IMR-90 (cell line): ENCODE measurements at regions not wholly inside any gene's neighbourhood (a gene's known extent, or its start where the extent isn't known, plus 50 kb on each side); places are given as distances from the start of the nearest gene placed in this dataset.

ENCODE experiments used
- ATAC-seq: fragments of 200-7000 bp; cut with Tn5 transposase; 2 replicates; pipeline ENCODE4 v1.9.1; 2020; ENCODE audit warnings: low read depth, mild to moderate bottlenecking, moderate library complexity
- BruUV-seq: library from RNA; stranded (reverse); fragments of 400-500 nt; replicated peaks from 2 replicates; lab custom pipeline; 2021; lab: Mats Ljungman, UMichigan
- CTCF ChIA-PET: fragments of 300-600 bp; formaldehyde crosslinking; extraction: SDS; loops from one replicate; lab custom pipeline; 2021; ENCODE audit warnings: antibody characterized with exemption; lab: Yijun Ruan, JAX
- POLR2A ChIA-PET: fragments of 300-600 bp; sonication (Branson Sonifier 250); formaldehyde crosslinking; loops from one replicate; lab custom pipeline; 2022; ENCODE audit warnings: antibody characterized with exemption; ENCODE audit not compliant: unreplicated experiment; lab: Charles Lee
- DNase-seq: peaks from one replicate; pipeline ENCODE4 v3.0.0; 2013
- H2AFZ ChIP-seq: replicated peaks from 2 replicates; pipeline ENCODE3; 2013; ENCODE audit warnings: low read length, mild to moderate bottlenecking; ENCODE audit not compliant: poor library complexity
- H2AK5ac ChIP-seq: 2 replicates; pipeline ENCODE4 v1.6.1; 2013; ENCODE audit warnings: low read depth, low read length, inconsistent platforms
- H2AK9ac ChIP-seq: replicated peaks from 2 replicates; pipeline ENCODE3; 2013; ENCODE audit warnings: mild to moderate bottlenecking, low read depth, low read length, moderate library complexity; ENCODE audit not compliant: poor library complexity
- H2BK120ac ChIP-seq: 2 replicates; pipeline ENCODE4 v1.6.1; 2013; ENCODE audit warnings: low read depth, low read length, inconsistent platforms
- H2BK15ac ChIP-seq: 3 replicates; pipeline ENCODE4 v1.6.1; 2013; ENCODE audit warnings: low read depth, low read length, inconsistent platforms
- H2BK20ac ChIP-seq: 2 replicates; pipeline ENCODE4 v1.6.1; 2013; ENCODE audit warnings: low read depth, mild to moderate bottlenecking, inconsistent platforms, low read length, moderate library complexity
- H2BK5ac ChIP-seq: 2 replicates; pipeline ENCODE4 v1.6.1; 2013; ENCODE audit warnings: mild to moderate bottlenecking, low read depth, low read length, inconsistent platforms; ENCODE audit not compliant: poor library complexity, severe bottlenecking
- H3K14ac ChIP-seq: replicated peaks from 2 replicates; pipeline ENCODE4 v1.6.1; 2013; ENCODE audit warnings: low read depth, low read length, inconsistent platforms
- H3K18ac ChIP-seq: 2 replicates; pipeline ENCODE4 v1.6.1; 2013; ENCODE audit warnings: low read depth, low read length, control low read depth
- H3K23ac ChIP-seq: 2 replicates; pipeline ENCODE4 v1.6.1; 2013; ENCODE audit warnings: low read depth, low read length, inconsistent platforms
- H3K27ac ChIP-seq: 2 replicates; pipeline ENCODE4 v1.5.1; 2013; ENCODE audit warnings: mild to moderate bottlenecking, control low read depth, low read length; ENCODE audit not compliant: insufficient read depth
- H3K27me3 ChIP-seq: 2 replicates; pipeline ENCODE4 v1.6.1; 2013; ENCODE audit warnings: low read length; ENCODE audit not compliant: control insufficient read depth, insufficient read depth
- H3K36me3 ChIP-seq: 2 replicates; pipeline ENCODE4 v1.6.1; 2013; ENCODE audit warnings: low read length, mixed read lengths; ENCODE audit not compliant: control insufficient read depth, insufficient read depth
- H3K4ac ChIP-seq: 2 replicates; pipeline ENCODE4 v1.6.1; 2013; ENCODE audit warnings: low read depth, low read length, inconsistent platforms
- H3K4me1 ChIP-seq: 2 replicates; pipeline ENCODE4 v1.6.1; 2013; ENCODE audit warnings: low read length, mixed read lengths; ENCODE audit not compliant: control insufficient read depth, insufficient read depth
- H3K4me2 ChIP-seq: 2 replicates; pipeline ENCODE4 v1.6.1; 2013; ENCODE audit warnings: low read depth, mild to moderate bottlenecking, control low read depth, low read length, moderate library complexity
- H3K4me3 ChIP-seq: 2 replicates; pipeline ENCODE4 v1.5.1; 2013; ENCODE audit warnings: low read depth, mild to moderate bottlenecking, control low read depth, low read length, moderate library complexity; ENCODE audit not compliant: insufficient read depth
- H3K56ac ChIP-seq: 2 replicates; pipeline ENCODE4 v1.6.1; 2013; ENCODE audit warnings: low read length, inconsistent platforms; ENCODE audit not compliant: insufficient read depth; ENCODE audit errors: extremely low read depth
- H3K79me1 ChIP-seq, 2 experiments: 2 replicates each; pipeline ENCODE4 v1.6.1; 2013; ENCODE audit warnings: low read length in 2 of 2, inconsistent platforms in 1 of 2, low read depth in 1 of 2
- H3K9ac ChIP-seq: 2 replicates; pipeline ENCODE4 v1.6.1; 2013; ENCODE audit warnings: low read depth, low read length, control low read depth
- H3K9me1 ChIP-seq: 2 replicates; pipeline ENCODE4 v1.6.1; 2013; ENCODE audit warnings: low read length, inconsistent platforms; ENCODE audit not compliant: insufficient read depth
- H3K9me3 ChIP-seq: 2 replicates; pipeline ENCODE4 v1.6.1; 2013; ENCODE audit warnings: low read length; ENCODE audit not compliant: control insufficient read depth, insufficient read depth
- H4K20me1 ChIP-seq: 2 replicates; pipeline ENCODE4 v1.6.1; 2013; ENCODE audit warnings: low read length, inconsistent platforms; ENCODE audit not compliant: insufficient read depth
- H4K5ac ChIP-seq: 2 replicates; pipeline ENCODE4 v1.6.1; 2013; ENCODE audit warnings: mild to moderate bottlenecking, low read depth, low read length, control low read depth
- H4K8ac ChIP-seq, 2 experiments: 2 replicates each; pipeline ENCODE4 v1.6.1; 2013; ENCODE audit warnings: low read depth in 2 of 2, low read length in 2 of 2, control low read depth in 1 of 2, inconsistent platforms in 1 of 2
- H4K91ac ChIP-seq: 2 replicates; pipeline ENCODE4 v1.6.1; 2013; ENCODE audit warnings: low read depth, low read length, inconsistent platforms; ENCODE audit not compliant: insufficient read depth
- BHLHE40 ChIP-seq: fragments of 150-350 bp; IDR thresholded peaks from 2 replicates; pipeline ENCODE4 v1.6.1; 2016; ENCODE audit warnings: mild to moderate bottlenecking, low read depth, low read length
- CEBPB ChIP-seq: IDR thresholded peaks from 2 replicates; pipeline ENCODE4 v1.6.1; 2012; ENCODE audit warnings: low read depth, low read length, improper control_type of control experiment
- CHD1 ChIP-seq: IDR thresholded peaks from 2 replicates; pipeline ENCODE4 v1.6.1; 2012; ENCODE audit warnings: low read depth, low read length, improper control_type of control experiment
- ELK1 ChIP-seq: fragments of 150-350 bp; IDR thresholded peaks from 2 replicates; pipeline ENCODE4 v1.6.1; 2016; ENCODE audit warnings: low read depth, mild to moderate bottlenecking, low read length, moderate library complexity, borderline replicate concordance
- FOS ChIP-seq: fragments of 150-350 bp; IDR thresholded peaks from 2 replicates; pipeline ENCODE4 v1.6.1; 2016; ENCODE audit warnings: low read depth, low read length
- MAFK ChIP-seq: IDR thresholded peaks from 2 replicates; pipeline ENCODE4 v1.6.1; 2012; ENCODE audit warnings: low read depth, low read length, improper control_type of control experiment
- MAZ ChIP-seq: IDR thresholded peaks from 2 replicates; pipeline ENCODE4 v1.6.1; 2012; ENCODE audit warnings: low read depth, mild to moderate bottlenecking, low read length, improper control_type of control experiment, moderate library complexity, borderline replicate concordance
- MXI1 ChIP-seq: IDR thresholded peaks from 2 replicates; pipeline ENCODE4 v1.6.1; 2012; ENCODE audit warnings: low read depth, mild to moderate bottlenecking, low read length, moderate library complexity, borderline replicate concordance
- NFE2L2 ChIP-seq: fragments of 150-350 bp; IDR thresholded peaks from 2 replicates; pipeline ENCODE4 v1.6.1; 2016; ENCODE audit warnings: low read depth, mild to moderate bottlenecking, low read length
- POLR2A ChIP-seq: IDR thresholded peaks from 2 replicates; pipeline ENCODE4 v1.6.1; 2012; ENCODE audit warnings: mild to moderate bottlenecking, low read depth, low read length
- RAD21 ChIP-seq: IDR thresholded peaks from 2 replicates; pipeline ENCODE4 v1.6.1; 2012; ENCODE audit warnings: low read length, improper control_type of control experiment
- RCOR1 ChIP-seq: IDR thresholded peaks from 2 replicates; pipeline ENCODE4 v1.6.1; 2012; ENCODE audit warnings: mild to moderate bottlenecking, low read length, improper control_type of control experiment; ENCODE audit not compliant: insufficient replicate concordance
- RFX5 ChIP-seq: IDR thresholded peaks from 2 replicates; pipeline ENCODE4 v1.8.0; 2012; ENCODE audit warnings: low read depth, mild to moderate bottlenecking, low read length, moderate library complexity
- SMC3 ChIP-seq: fragments of 150-350 bp; IDR thresholded peaks from 2 replicates; pipeline ENCODE4 v1.6.1; 2016; ENCODE audit warnings: low read depth, mild to moderate bottlenecking, antibody characterized with exemption, low read length, moderate library complexity
- USF2 ChIP-seq: fragments of 150-350 bp; IDR thresholded peaks from 2 replicates; pipeline ENCODE4 v1.6.1; 2017; ENCODE audit warnings: mild to moderate bottlenecking, antibody characterized with exemption, low read length, low read depth
- WGBS, 2 experiments: methylation state at CpG; one replicate each; pipeline versions ENCODE4 v1.1.5 to v1.1.7; 2013; ENCODE audit warnings: missing lambda C conversion rate in 2 of 2; ENCODE audit not compliant: insufficient read length in 1 of 2; ENCODE audit errors: extremely low coverage in 2 of 2; 5-methylcytosine and 5-hydroxymethylcytosine counted together
- dilution Hi-C: fragments of 300-500 bp; cut with HindIII; formaldehyde crosslinking; loops from one replicate; pipeline ENCODE4 v1.14.3; 2018; ENCODE audit warnings: low sequenced_read_pairs; ENCODE audit not compliant: unreplicated experiment
- in situ Hi-C: fragments of 300-500 bp; cut with MboI; formaldehyde crosslinking; loops from 3 replicates; pipeline ENCODE4 v1.14.3; 2019; ENCODE audit warnings: low sequenced_read_pairs, inconsistent platforms, mixed read lengths
- intact Hi-C: fragments of 100-400 bp; cut with micrococcal nuclease; formaldehyde crosslinking; loops from 2 replicates; pipeline ENCODE4 v1.10.0; 2022
- TF ChIP-seq, protein P1 (sequence below): conservative IDR thresholded peaks from 2 replicates; pipeline ENCODE4 v1.5.1; 2012; ENCODE audit warnings: mild to moderate bottlenecking, low read depth, low read length, improper control_type of control experiment

- CTCF ChIA-PET = no interaction called here
These were observed 306.2 kb upstream of the CNTN4 start for GRCh38 chr3:1792466-1792865.

More at GRCh38 chr3:1792466-1792865, 306.2 kb upstream of the CNTN4 start:
- Histone ChIP-seq H4K5ac (no peak overlapping the region), H3K4me1 (no peaks in the 10 kb centered on the region), H3K18ac (no peak overlapping the region), H2BK120ac (no peak overlapping the region), H4K91ac (no peak overlapping the region), H3K79me1 (no peaks in the 10 kb centered on the region), H2BK20ac (no peak overlapping the region), H3K9me3 (peaks cover 2% of the 10 kb centered on the region; the same call in 1 of the 2 replicates), H2AK5ac (no peak overlapping the region), H2AFZ (no peak overlapping the region), H3K4me2 (no peak overlapping the region), H3K36me3 (no peaks in the 10 kb centered on the region), H2BK5ac (no peak overlapping the region), H3K27ac (no peak overlapping the region), H4K8ac (no peak overlapping the region), H4K20me1 (no peaks in the 10 kb centered on the region), H2AK9ac (no peak overlapping the region), H3K23ac (no peak overlapping the region), H3K4me3 (no peak overlapping the region), H3K56ac (no peak overlapping the region), H3K4ac (no peak overlapping the region), H3K27me3 (no peaks in the 10 kb centered on the region), H3K9me1 (no peaks in the 10 kb centered on the region), H2BK15ac (no peak overlapping the region), H3K9ac (no peak overlapping the region), H3K14ac (no peak overlapping the region)
- in situ Hi-C loops (no loop called here), intact Hi-C loops (no loop called here), dilution Hi-C loops (no loop called here)
- 80% methylated on average over 1 of the region's 2 CpGs; no CpG with 5 or more reads in 1 of the 2 experiments for WGBS, 2 experiments
- TF ChIP-seq FOS (no peak), BHLHE40 (no peak), RCOR1 (no peak), NFE2L2 (no peak), SMC3 (no peak), POLR2A (no peak), USF2 (no peak), RAD21 (no peak), RFX5 (no peak), CHD1 (no peak), ELK1 (no peak), MAFK (no peak), MAZ (no peak), MXI1 (no peak), CEBPB (no peak)
- TF ChIP-seq, protein P1, sequence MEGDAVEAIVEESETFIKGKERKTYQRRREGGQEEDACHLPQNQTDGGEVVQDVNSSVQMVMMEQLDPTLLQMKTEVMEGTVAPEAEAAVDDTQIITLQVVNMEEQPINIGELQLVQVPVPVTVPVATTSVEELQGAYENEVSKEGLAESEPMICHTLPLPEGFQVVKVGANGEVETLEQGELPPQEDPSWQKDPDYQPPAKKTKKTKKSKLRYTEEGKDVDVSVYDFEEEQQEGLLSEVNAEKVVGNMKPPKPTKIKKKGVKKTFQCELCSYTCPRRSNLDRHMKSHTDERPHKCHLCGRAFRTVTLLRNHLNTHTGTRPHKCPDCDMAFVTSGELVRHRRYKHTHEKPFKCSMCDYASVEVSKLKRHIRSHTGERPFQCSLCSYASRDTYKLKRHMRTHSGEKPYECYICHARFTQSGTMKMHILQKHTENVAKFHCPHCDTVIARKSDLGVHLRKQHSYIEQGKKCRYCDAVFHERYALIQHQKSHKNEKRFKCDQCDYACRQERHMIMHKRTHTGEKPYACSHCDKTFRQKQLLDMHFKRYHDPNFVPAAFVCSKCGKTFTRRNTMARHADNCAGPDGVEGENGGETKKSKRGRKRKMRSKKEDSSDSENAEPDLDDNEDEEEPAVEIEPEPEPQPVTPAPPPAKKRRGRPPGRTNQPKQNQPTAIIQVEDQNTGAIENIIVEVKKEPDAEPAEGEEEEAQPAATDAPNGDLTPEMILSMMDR = no peak
- ATAC-seq = no peak
- no peak for DNase-seq
- BruUV-seq = no TSS peak
- POLR2A ChIA-PET = no interaction called here
